ENCODE measurements at regions not wholly inside any gene's neighbourhood (a gene's known extent, or its start where the extent isn't known, plus 50 kb on each side); places are given as distances from the start of the nearest gene placed in this dataset.
"Not testable (repeated sequence)": the region's sequence is repeated elsewhere in the genome, so short reads cannot be mapped to it uniquely, and the experiment has no call there.

- no peak overlapping the region for H3K4me3 ChIP-seq (ENCODE audit: low read depth, poor library complexity, severe bottlenecking)
- intact Hi-C loops (cut with DNase I; ENCODE audit: low total_unique reads) = no loop called here
- TF ChIP-seq POLR2A (IDR thresholded peaks at IDR 0.05) (no peak), CTCF (IDR thresholded peaks at IDR 0.05) (no peak)
- no peak for DNase-seq (ENCODE audit: low spot score in 2 of 2)
Observed at GRCh38 chr16:60091071-60091470, 1357.0 kb upstream of the GOT2 start.

- intact Hi-C loops (cut with DNase I; ENCODE audit: low total_unique reads) = no loop called here
- no peak for DNase-seq (ENCODE audit: low spot score in 2 of 2)
- no peak overlapping the region for H3K4me3 ChIP-seq (ENCODE audit: low read depth, poor library complexity, severe bottlenecking)
- TF ChIP-seq POLR2A (IDR thresholded peaks at IDR 0.05) (no peak), CTCF (IDR thresholded peaks at IDR 0.05) (no peak)
Observed at GRCh38 chr16:60087530-60087929, 1353.4 kb upstream of the GOT2 start.

GRCh38 chr16:60078819-60079218, 1344.7 kb upstream of the GOT2 start:
- intact Hi-C loops (cut with DNase I; ENCODE audit: low total_unique reads); DNase-seq (ENCODE audit: low spot score in 2 of 2); H3K4me3 ChIP-seq (ENCODE audit: low read depth, poor library complexity, severe bottlenecking): not testable (repeated sequence)
- 91 to 96% methylated on average over 10 of the region's 10 CpGs for WGBS, 2 donors

- no peak overlapping the region for H3K4me3 ChIP-seq (ENCODE audit: low read depth, poor library complexity, severe bottlenecking)
- intact Hi-C loops (cut with DNase I; ENCODE audit: low total_unique reads) = no loop called here
- 80 to 86% methylated on average over 3 of the region's 3 CpGs for WGBS, 2 donors
- TF ChIP-seq CTCF (IDR thresholded peaks at IDR 0.05) (no peak), POLR2A (IDR thresholded peaks at IDR 0.05) (no peak)
- DNase-seq (ENCODE audit: low spot score in 2 of 2) = no peak
Observed at GRCh38 chr16:60077861-60078260, 1343.7 kb upstream of the GOT2 start.

- no peak for TF ChIP-seq POLR2A (IDR thresholded peaks at IDR 0.05)
- TF ChIP-seq CTCF (IDR thresholded peaks at IDR 0.05) = no peak
- no peak overlapping the region for H3K4me3 ChIP-seq (ENCODE audit: low read depth, poor library complexity, severe bottlenecking)
- WGBS, 2 donors = 90 to 91% methylated on average over 4 of the region's 4 CpGs
- no peak for DNase-seq (ENCODE audit: low spot score in 2 of 2)
- intact Hi-C loops (cut with DNase I; ENCODE audit: low total_unique reads) = no loop called here
Observed at GRCh38 chr16:60074378-60074777, 1340.3 kb upstream of the GOT2 start.

GRCh38 chr16:60073376-60073775, 1339.3 kb upstream of the GOT2 start:
- TF ChIP-seq CTCF (IDR thresholded peaks at IDR 0.05) (no peak), POLR2A (IDR thresholded peaks at IDR 0.05) (no peak)
- no peak overlapping the region for H3K4me3 ChIP-seq (ENCODE audit: low read depth, poor library complexity, severe bottlenecking)
- no peak for DNase-seq (ENCODE audit: low spot score in 2 of 2)
- intact Hi-C loops (cut with DNase I; ENCODE audit: low total_unique reads) = no loop called here
- whole genome bisulfite sequencing, 2 donors = 76 to 85% methylated on average over 4 of the region's 4 CpGs

Data from lower leg skin (tissue), 4 donors.